ENCODE measurements at regions not wholly inside any gene's neighbourhood (a gene's known extent, or its start where the extent isn't known, plus 50 kb on each side); places are given as distances from the start of the nearest gene placed in this dataset.

DNA sequence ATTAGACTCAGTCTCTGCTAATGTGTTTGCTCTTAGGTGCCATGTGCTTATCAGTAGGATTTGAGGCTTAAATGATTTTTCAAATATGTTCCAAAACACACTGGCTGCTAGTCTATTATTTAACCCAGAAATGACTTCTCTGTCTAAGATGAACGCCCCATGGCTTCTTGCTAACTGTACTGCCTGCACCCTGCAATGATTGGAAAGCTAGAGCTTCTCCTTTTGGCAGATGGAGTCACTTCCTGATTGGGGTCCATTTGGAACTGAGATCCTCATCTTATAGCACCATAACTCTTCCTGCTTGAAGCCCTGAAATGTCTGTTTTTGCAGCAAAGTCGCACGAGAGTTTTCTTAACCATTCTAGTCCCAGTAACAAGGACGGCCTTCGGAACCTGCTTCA lies 186.5 kb upstream of the ADO start:
- TF ChIP-seq, protein P1, sequence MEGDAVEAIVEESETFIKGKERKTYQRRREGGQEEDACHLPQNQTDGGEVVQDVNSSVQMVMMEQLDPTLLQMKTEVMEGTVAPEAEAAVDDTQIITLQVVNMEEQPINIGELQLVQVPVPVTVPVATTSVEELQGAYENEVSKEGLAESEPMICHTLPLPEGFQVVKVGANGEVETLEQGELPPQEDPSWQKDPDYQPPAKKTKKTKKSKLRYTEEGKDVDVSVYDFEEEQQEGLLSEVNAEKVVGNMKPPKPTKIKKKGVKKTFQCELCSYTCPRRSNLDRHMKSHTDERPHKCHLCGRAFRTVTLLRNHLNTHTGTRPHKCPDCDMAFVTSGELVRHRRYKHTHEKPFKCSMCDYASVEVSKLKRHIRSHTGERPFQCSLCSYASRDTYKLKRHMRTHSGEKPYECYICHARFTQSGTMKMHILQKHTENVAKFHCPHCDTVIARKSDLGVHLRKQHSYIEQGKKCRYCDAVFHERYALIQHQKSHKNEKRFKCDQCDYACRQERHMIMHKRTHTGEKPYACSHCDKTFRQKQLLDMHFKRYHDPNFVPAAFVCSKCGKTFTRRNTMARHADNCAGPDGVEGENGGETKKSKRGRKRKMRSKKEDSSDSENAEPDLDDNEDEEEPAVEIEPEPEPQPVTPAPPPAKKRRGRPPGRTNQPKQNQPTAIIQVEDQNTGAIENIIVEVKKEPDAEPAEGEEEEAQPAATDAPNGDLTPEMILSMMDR (IDR thresholded peaks at IDR 0.05), result no peak
- no peak for TF ChIP-seq EZH2phosphoT487 (IDR thresholded peaks at IDR 0.05)

Data from neural progenitor cell (in vitro differentiated cells).